Putamen (tissue), 1 donor: ENCODE measurements at regions not wholly inside any gene's neighbourhood (a gene's known extent, or its start where the extent isn't known, plus 50 kb on each side); places are given as distances from the start of the nearest gene placed in this dataset.

Source experiments
- DNase-seq: peaks from one replicate; pipeline ENCODE4 v3.0.0-alpha.2; 2016; ENCODE audit warnings: low spot score

DNA sequence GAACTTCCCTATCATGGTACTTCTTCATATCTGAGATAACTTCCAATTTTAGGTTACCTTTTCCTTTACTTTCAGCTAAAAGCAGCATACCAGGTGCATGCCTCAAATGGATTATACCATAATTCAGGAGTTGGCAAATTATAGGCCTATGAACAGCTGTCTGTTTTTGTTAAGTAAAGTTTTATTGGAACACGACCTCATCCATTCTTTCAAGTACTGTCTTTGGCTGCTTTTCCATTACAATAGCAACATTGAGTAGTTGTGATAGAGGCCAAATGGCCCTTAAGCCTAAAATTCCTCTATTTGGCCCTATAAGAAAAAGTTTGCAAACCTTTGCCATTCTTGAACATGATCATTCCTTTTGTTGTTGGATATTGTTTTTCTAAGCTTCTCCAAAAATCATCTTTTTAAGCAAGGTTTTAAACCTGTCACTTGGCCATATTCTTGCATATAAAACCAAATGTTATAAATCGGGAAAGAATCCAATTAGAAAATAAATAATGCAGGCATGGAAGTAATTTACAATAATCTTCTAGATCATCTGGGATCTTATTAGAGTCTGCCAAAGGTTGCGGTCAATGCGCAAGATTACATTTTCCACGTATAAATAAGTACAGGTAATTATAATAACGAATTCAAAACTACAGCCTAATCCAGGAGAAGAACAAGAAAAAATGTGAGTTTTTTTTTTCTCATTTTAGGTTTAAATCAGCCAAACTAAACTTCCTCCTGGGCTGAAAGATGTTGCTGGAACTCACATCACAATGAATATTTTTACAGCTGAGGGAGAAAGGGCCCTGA lies 226.5 kb upstream of the ANKRD55 start:
- no peak for DNase-seq

DNA sequence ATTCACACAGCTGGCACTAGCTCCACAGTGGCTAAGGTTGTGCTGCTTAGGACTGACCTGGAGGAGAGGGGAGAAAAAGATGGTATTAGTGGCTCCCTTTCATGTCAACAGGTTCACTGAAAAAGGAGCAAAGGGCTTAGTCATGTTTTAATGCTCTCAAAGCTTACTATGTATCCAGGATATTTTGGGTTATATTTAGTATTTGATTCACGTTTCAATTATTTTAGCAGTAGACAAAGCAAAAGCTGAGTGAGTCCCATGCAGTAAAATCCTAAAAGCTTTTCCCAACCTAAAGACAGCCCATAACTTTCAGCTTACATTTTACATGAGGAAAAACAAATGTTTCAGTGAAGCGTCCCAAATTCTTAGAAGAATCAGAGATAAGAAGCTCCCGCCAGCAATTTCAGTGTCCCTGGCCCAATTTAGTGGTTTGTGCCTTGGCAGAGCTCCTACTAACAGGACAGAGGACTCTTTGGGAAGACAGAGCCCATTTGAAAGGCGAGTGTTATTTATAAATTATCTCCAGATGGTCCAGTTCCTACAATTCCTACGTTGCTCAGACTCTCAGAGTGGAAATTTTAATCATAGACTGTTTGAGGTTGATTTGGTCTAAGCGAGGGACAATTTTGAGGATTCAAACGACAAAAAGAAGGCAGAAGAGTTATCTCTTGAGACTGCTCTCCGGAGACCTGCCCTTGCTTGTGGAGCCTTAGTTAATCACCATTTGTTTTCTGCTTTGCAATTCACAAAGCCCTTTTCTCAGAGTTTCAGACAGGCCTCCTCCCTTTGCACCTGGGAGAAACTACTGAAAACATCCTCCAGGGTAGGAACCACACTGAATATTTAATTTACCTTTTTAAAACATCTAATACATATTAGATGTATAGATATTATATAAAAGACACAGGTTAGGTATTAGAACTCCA lies 225.0 kb upstream of the ANKRD55 start:
- DNase-seq, result no peak

DNA sequence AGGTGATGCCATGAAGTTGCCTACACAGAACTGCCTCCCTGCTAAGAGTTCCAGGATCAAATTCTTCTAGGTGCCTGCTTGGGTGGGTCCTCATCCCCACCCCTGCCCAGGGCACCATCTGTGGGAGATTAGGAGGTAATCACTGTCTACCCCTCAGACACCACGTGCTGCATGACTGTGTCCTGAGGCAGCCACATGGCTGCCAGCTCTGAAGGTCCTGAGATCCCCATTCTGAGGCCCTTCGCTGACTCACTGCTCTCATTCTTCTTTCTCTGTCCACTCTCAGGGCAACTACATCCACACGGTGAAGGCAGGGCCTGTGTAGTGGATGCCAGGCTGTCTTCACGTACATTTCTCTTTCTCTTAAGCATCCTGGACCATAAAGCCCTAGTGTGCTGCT lies 222.9 kb upstream of the ANKRD55 start:
- no peak for DNase-seq

DNA sequence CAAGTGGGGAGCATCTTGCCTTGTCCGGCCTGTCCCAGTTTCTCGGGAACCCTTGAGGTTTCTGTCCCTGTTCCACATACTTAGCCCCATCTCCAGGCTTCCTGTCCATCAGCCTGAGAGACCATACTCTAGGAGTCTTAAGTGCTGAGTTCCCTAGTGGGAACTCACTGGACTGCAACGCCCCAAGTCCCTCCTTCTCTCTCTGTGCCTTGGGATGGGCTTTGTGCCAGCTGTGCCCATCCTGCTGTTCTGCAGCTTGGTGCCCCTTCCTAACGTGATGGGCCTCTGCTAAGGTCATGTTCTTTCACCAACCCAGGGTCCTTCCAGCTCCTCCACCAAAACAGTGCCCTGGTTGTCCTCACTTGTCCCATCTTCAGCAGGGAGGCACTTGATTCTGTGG lies 222.3 kb upstream of the ANKRD55 start:
- no peak for DNase-seq

DNA sequence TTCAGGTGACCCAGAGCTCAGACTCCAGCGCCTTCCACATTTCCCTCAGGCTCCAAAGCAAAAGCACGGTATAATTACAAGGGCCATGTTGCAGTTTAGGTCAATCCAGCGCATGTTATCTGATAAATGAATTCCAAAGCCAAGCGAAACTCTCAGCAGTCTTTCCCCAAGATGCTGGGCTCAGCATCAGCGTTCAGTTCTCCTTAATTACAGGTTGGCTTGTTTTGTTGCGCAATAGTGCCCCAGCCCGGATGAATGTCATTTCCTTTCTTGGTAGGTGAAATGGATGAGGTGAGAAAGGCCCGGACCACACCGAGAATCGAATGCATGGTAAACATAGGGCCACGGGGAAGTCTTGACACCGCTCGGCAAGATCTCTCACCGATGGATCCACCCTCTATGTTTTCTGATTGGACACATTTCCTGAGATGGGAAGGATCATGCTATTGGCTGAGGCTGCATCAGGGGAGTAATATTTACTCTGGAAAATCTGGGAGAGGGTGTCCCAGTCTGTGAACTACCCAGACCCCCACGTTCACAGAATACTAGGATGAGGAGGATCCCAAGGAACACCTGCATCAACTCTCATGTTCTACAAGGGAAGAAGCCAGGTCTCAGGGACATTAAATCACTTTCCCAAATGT lies 221.2 kb upstream of the ANKRD55 start:
- no peak for DNase-seq

DNA sequence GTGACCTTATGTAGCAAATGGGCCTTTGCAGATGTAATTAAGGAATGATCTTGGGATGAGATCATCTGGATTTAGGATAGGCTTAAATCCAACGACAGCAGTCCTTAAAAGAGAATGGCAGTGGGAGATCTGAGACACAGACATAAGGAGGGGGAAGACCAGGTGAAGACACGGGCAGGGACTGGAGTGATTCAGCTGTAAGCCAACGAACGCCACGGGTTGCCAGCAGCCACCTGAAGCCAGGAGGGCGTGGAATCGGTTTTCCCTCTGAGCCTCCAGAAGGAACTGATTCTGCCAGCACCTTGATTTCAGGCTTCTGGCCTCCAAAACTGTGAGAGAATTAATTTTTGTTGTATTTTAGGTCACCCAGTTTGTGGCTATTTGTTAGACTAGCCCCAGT lies 218.6 kb upstream of the ANKRD55 start:
- no peak for DNase-seq

DNA sequence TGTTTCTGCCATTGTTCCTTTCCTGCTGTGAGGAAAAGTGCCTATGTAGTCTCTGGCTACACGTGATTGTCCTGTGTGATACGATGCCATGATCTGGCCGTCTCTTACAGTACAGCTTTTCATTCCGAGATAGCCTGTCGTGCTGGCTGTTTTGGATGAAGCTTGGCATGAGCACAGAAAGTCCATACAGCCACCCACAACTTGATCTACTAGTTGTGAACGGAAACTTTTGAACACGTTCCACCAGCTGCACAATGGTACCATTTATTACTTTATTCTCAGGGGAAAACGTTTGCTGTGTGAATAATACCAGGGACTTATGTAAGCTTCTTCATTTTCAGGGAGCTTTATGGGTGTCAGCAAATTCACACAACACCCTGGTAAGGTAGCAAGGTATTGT lies 217.6 kb upstream of the ANKRD55 start:
- no peak for DNase-seq

DNA sequence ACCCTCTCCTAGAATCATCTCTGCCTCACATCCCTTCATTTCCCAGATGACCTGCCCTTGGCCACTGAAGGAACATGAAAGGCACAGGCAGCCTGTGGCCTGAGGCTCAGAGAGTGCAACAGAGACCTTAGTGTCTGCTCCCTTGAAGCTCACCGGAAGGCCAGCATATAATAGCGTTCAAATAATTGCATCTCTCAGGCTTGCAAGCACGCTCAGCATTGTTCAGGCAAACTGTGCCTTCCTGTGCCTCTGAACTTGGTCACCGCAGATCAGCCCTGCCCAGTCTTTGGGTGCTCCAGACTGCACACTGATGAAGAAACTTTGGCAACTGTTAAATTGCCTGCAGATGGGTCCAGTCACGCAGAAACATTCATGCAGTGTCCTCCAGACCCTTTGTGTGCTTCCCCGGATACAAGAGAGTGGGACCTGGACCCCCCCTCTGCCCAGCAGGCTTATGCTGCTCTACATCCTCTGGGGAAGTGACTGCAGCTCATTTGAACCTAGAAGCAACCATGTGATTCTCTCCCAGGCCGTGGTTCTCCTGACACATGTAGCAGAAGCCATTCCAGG lies 216.0 kb upstream of the ANKRD55 start:
- no peak for DNase-seq

DNA sequence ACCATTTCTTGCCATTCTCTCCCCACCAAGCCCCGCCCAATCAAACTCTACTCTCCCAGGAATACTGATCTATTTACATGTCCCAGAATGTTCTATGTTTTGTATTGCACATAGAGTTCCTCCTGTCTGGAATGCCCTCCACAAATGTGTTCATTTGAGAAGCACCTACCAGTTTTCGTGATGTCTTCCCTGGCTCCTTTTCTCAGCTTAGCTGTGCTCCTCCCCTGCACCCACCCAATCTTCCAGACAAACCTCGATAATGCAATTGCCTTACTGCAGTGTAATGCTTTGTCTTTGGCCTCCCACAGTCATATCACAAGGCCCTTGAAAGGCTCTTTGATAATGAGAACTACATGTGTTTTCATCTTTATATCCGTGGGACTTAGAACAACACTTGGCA lies 214.5 kb upstream of the ANKRD55 start:
- DNase-seq, result no peak

DNA sequence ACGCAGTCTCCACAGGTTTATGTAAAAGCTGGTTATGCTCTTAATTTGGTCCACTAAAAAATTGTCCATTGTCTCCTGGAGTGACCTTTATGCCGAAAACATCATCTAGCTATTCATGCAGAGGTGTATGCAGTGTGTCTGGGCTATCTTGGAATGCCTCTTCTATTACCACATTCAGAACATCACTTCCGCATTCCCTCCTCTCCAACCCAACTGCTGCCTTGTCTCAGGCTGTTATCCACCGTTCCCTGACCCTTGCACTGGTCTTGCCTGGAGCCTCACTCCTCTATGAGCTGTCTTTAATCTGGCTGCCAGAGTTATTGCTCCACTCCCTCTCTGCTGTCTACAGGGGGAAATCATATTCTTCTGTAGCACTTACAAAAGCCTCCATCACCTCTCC lies 214.1 kb upstream of the ANKRD55 start:
- DNase-seq, result no peak

DNA sequence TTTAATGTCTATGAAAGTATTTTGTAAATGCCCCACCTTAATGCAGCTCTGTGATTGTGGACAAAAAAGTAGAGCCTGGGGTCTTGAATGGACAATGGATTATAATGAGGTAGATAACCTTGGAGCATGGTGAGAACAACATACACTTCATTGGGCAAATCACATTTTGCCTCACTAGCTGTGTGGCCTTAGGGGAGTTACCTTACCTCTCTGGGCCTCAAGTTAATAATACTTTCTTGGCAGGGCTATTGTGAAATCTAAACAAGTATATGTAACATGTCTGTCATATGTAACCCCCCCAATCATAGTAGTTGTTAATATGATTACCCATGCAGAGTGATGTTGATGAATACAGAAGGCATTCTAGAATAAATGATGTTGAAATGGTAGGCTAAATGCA lies 213.6 kb upstream of the ANKRD55 start:
- DNase-seq, result no peak

DNA sequence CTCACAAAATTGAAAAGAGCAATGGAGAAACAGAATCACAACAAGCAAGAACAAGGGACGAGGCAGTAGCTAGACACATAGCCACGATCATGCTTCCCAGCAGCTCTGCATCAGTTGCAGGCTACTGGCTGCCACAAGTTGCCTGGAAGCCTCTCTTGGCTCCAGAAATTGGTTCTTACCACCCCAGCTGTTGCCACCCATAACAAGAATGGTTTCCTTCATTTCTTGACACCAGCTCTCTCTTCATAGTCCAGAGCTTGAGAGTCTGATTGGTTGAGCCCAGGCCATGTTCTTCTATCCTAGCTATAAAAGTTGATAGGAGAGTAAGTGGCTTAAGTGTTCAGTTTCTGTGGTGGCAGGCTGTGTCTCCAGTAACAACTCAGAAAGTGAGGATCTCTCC lies 210.7 kb upstream of the ANKRD55 start:
- DNase-seq, result no peak

DNA sequence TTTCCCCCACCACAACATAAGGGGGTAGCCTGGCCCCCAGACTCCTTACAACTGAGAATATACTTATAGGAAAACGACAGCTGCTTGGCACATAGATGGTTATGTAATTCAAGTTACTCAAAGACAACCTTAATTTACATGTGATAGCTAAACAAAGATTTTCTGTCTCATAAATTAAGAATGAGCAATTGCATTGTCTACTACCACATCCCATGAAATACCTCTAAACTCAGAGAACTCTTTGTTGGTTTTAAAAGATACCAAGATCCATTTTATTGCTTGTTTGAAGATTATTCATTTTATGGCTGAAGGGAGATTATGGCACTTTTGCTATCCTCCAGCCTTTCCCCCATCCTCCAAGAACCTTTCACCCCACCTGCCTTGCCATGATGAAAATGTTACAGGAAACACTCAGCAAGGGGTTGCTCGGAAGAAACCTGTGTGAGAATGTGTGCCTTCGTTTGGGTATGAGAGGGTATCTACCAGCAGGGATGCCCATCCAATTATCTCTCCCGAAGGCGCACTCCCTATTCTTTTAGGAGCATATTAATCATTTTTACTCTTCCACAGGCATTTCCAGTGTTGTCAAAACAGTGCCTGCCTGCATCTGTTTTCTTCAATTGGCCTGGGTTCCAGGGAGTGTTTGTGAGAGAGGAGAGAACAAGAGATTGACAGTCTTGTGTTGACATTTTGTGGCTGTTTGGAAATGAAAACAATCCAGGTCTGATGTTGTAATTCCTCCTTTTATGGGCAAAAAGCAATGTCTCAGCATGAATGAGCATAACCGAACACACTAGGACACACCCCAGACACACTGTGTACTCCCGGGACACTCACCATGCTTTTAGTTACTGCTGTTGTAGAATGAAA lies 208.0 kb upstream of the ANKRD55 start:
- DNase-seq, result no peak

DNA sequence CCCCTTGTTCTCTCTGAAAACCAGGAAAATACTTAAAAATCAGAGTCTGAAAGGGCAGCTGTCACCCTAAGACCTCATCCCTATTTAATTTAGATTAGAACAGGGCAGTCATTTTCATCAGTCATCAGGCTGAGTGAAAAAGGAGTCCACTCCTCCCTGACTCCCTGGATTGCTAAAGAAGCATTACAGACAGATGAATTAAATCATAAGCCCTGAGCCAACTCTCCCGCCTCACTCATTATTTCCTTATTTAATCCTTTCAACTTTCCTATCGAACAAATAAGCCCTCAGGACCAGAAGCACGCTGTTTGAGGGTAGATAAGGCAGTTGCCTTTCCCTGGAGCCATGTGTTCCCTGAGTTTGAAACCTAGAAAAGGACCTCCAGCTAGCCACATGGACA lies 201.9 kb upstream of the ANKRD55 start:
- no peak for DNase-seq

DNA sequence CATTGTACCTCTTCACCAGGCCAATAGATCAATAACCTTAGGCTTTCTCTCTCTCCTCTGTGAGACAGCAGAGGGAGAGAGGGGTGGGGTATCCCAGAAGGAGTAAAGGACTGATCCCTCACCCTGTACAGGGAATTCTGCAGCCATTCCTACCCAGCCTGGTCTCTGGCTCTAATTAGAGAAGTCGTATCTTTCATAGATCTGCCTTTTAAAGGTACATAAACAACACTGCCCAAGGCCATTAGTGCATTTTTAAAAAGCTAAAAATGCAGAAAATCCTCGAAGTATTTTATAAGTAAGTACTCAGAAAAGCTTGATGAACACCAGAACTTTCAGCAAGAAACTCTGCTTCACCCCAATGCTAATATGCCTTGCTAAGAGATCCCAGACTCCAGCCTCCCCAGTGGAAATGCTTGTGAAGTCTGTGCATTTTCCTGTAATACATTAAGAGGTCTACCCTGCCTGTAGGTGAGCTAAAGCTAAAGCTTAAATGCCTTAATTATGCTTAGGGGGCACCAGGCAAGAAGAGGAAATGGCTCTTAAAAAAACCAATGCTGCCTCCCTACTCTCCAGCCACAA lies 200.0 kb upstream of the ANKRD55 start:
- DNase-seq, result no peak

DNA sequence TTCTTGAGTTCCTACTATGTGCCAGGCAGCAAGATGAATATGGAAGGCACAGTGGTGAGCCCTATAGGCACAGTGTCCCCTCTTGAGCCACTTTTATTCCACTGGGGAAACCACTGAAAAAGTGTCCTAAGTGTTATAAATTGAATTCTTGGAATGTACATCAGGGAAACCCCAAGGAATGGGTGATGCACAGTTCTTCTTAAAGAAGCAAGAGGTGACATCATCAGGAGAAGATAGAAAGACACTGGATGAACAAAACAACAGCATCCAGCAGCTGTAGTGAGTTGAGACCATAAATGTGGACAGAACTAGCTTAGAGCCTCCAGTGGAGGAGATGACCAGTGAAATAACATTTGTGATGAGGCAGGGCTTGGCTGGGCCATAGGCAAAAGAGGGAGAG lies 199.2 kb upstream of the ANKRD55 start:
- DNase-seq, result no peak

DNA sequence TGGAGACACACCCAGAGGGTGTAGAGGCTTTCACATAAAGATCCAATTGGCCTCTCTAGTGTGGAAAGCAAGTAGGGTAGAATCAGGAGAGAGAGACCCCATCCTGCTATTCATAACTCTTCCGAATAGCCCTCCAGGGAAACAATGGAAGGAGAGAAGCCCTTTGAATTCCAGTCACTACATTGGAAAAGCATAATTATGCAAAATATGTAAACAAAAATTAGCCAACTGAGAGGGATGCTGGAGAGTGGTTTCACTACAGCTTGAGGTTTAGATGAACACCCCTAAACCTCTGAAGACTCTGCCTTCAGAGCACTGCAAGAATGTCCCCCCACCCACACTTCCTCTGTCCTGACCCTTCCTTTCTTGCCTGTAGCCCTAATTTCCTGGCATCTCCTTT lies 197.3 kb upstream of the ANKRD55 start:
- no peak for DNase-seq

DNA sequence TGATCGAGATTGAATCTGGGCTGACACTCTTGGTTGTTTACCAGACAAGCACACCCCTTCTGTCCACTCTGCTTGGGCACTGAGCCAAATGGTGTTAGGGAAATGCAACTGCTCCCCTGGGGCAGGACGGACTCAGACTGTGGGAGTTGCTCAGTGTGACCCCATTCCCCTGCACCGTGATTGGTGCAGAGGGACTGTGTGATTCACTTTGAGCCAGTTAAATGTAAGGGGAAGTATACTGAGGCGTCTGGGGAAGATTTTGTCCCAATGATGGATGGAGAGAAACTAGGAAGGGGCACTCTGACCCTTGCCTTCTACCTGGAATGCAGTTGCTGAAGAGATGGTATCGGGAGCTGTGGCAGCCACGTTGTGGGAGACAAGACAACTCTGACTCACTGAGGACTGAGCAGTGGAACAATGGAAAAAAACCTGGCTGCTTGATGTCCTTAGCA lies 196.0 kb upstream of the ANKRD55 start:
- no peak for DNase-seq

DNA sequence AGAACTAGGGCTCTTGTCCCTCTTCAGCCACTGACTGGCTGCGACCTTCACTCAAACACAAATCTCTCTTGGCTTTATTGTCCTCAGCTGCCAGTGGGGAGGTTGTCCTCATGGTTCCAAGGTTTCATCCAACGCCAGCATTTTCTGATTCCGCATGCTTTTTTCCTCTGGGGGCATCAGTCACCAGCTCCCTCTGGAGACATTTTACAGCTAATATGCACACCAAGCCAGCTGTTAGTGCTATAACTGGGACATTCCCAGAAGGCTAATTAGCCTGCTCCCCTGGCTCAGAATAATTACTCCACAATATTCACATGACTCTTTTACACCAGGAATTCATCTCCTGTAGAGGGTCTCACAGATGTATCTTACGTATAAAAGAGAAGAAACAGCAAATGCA lies 193.6 kb upstream of the ANKRD55 start:
- no peak for DNase-seq

DNA sequence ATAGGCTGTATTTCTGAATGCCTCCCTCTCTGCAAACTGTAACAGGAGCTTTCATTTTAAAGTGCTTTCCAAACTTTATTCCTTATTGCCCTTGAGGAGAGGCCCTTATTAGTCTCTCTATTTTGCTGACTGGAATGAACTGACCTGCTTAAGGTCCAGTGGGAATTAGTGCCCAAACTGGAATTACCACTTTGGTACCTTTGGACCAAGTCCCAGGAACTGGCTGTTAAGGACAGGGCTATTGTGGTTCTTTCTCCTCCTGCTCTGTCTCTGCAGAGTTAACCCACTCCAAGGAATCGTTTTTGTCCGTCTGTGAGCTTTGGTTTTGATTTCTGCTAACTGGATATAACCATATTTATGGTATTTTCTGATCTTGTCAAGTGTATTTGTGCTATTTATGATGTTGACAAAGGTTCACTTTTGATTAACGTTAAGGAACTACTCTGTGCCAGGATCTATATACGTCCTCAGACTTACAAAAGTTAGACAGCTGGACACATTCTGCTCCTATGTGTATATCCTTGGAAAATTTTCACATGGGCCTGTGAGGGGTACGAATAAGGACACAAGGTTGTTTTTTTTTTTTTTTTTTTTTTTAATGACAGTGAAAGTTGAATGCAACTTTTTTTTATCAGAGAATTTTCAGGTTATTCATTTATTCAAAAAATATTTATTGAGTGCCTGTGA lies 189.1 kb upstream of the ANKRD55 start:
- no peak for DNase-seq
